ENCODE measurements at regions not wholly inside any gene's neighbourhood (a gene's known extent, or its start where the extent isn't known, plus 50 kb on each side); places are given as distances from the start of the nearest gene placed in this dataset.

- H3K4me2 ChIP-seq (ENCODE audit: insufficient read depth, low read length): no peak overlapping the region
- no peak overlapping the region for H2AFZ ChIP-seq (ENCODE audit: low read length)
- H3K4me1 ChIP-seq (ENCODE audit: insufficient read depth, low read length): peaks cover 14% of the 10 kb centered on the region
- H3K27ac ChIP-seq (ENCODE audit: low read depth, low read length): no peak overlapping the region
- no peak overlapping the region for H3K4me3 ChIP-seq (ENCODE audit: insufficient read depth, low read length)
- H3K27me3 ChIP-seq (ENCODE audit: insufficient read depth, low read length): no peaks in the 10 kb centered on the region
- H3K9me3 ChIP-seq (ENCODE audit: low read depth, low read length): no peaks in the 10 kb centered on the region
- peak; percentile 68 for TF ChIP-seq CTCF (IDR thresholded peaks at IDR 0.05; ENCODE audit: extremely low read depth, low read depth, low read length)
- H3K79me2 ChIP-seq (ENCODE audit: insufficient read depth, low read length): no peaks in the 10 kb centered on the region
- no peaks in the 10 kb centered on the region for H3K36me3 ChIP-seq (ENCODE audit: insufficient read depth, low read length)
- DNase-seq (ENCODE audit: insufficient read length, low spot score, missing footprints): peak; percentile 77
- no peaks in the 10 kb centered on the region for H4K20me1 ChIP-seq (ENCODE audit: insufficient read depth, low read length)
These were observed 84.1 kb upstream of the DMRT1 start for GRCh38 chr9:757246-757881.

GRCh38 chr9:758146-758545 is 83.4 kb upstream of the DMRT1 start:
- no peak overlapping the region for H2AFZ ChIP-seq (ENCODE audit: low read length)

GRCh38 chr9:759541-759940 is 82.0 kb upstream of the DMRT1 start:
- Histone ChIP-seq H3K27me3 (ENCODE audit: insufficient read depth, low read length) (no peaks in the 10 kb centered on the region), H3K36me3 (ENCODE audit: insufficient read depth, low read length) (no peaks in the 10 kb centered on the region), H3K27ac (ENCODE audit: low read depth, low read length) (no peak overlapping the region), H3K4me2 (ENCODE audit: insufficient read depth, low read length) (no peak overlapping the region), H3K79me2 (ENCODE audit: insufficient read depth, low read length) (no peaks in the 10 kb centered on the region), H3K4me3 (ENCODE audit: insufficient read depth, low read length) (no peak overlapping the region), H2AFZ (ENCODE audit: low read length) (no peak overlapping the region), H4K20me1 (ENCODE audit: insufficient read depth, low read length) (no peaks in the 10 kb centered on the region), H3K9me3 (ENCODE audit: low read depth, low read length) (no peaks in the 10 kb centered on the region), H3K4me1 (ENCODE audit: insufficient read depth, low read length) (peaks cover 18% of the 10 kb centered on the region)
- DNase-seq (ENCODE audit: insufficient read length, low spot score, missing footprints): no peak
- no peak for TF ChIP-seq CTCF (IDR thresholded peaks at IDR 0.05; ENCODE audit: extremely low read depth, low read depth, low read length)

More at GRCh38 chr9:758146-758545, 83.4 kb upstream of the DMRT1 start:
- no peaks in the 10 kb centered on the region for H3K9me3 ChIP-seq (ENCODE audit: low read depth, low read length)
- H3K4me1 ChIP-seq (ENCODE audit: insufficient read depth, low read length): peaks cover 14% of the 10 kb centered on the region
- no peak overlapping the region for H3K27ac ChIP-seq (ENCODE audit: low read depth, low read length)
- H3K4me3 ChIP-seq (ENCODE audit: insufficient read depth, low read length): no peak overlapping the region
- no peak overlapping the region for H3K4me2 ChIP-seq (ENCODE audit: insufficient read depth, low read length)
- DNase-seq (ENCODE audit: insufficient read length, low spot score, missing footprints): no peak
- no peaks in the 10 kb centered on the region for H3K36me3 ChIP-seq (ENCODE audit: insufficient read depth, low read length)
- H3K79me2 ChIP-seq (ENCODE audit: insufficient read depth, low read length): no peaks in the 10 kb centered on the region
- no peaks in the 10 kb centered on the region for H4K20me1 ChIP-seq (ENCODE audit: insufficient read depth, low read length)
- no peak for TF ChIP-seq CTCF (IDR thresholded peaks at IDR 0.05; ENCODE audit: extremely low read depth, low read depth, low read length)
- H3K27me3 ChIP-seq (ENCODE audit: insufficient read depth, low read length): no peaks in the 10 kb centered on the region

- no peak overlapping the region for H3K4me3 ChIP-seq (ENCODE audit: insufficient read depth, low read length)
- H3K36me3 ChIP-seq (ENCODE audit: insufficient read depth, low read length): no peaks in the 10 kb centered on the region
- H3K27ac ChIP-seq (ENCODE audit: low read depth, low read length): no peak overlapping the region
- no peaks in the 10 kb centered on the region for H3K9me3 ChIP-seq (ENCODE audit: low read depth, low read length)
- H4K20me1 ChIP-seq (ENCODE audit: insufficient read depth, low read length): no peaks in the 10 kb centered on the region
- peaks cover 19% of the 10 kb centered on the region for H3K4me1 ChIP-seq (ENCODE audit: insufficient read depth, low read length)
- no peak for DNase-seq (ENCODE audit: insufficient read length, low spot score, missing footprints)
- no peak overlapping the region for H2AFZ ChIP-seq (ENCODE audit: low read length)
- no peaks in the 10 kb centered on the region for H3K79me2 ChIP-seq (ENCODE audit: insufficient read depth, low read length)
- no peaks in the 10 kb centered on the region for H3K27me3 ChIP-seq (ENCODE audit: insufficient read depth, low read length)
- no peak for TF ChIP-seq CTCF (IDR thresholded peaks at IDR 0.05; ENCODE audit: extremely low read depth, low read depth, low read length)
- no peak overlapping the region for H3K4me2 ChIP-seq (ENCODE audit: insufficient read depth, low read length)
These were observed 81.3 kb upstream of the DMRT1 start for GRCh38 chr9:759983-760736.
